GM12878 (cell line): ENCODE measurements at regions not wholly inside any gene's neighbourhood (a gene's known extent, or its start where the extent isn't known, plus 50 kb on each side); places are given as distances from the start of the nearest gene placed in this dataset.

ENCODE experiments used
- CTCF ChIP-seq, 3 experiments: IDR thresholded peaks in 2 of 3; conservative IDR thresholded peaks in 1 of 3; 2 replicates each; pipeline ENCODE4 v1.5.1; 2011; ENCODE audit warnings: low read depth in 3 of 3, low read length in 3 of 3, mild to moderate bottlenecking in 3 of 3, control low read depth in 2 of 3, moderate library complexity in 2 of 3, inconsistent platforms in 1 of 3, mixed read lengths in 1 of 3; ENCODE audit not compliant: control insufficient read depth in 2 of 3, insufficient read depth in 1 of 3; ENCODE audit errors: extremely low read depth in 1 of 3
- IRF5 ChIP-seq: fragments of 450-650 bp; IDR thresholded peaks from 2 replicates; pipeline ENCODE4 v1.6.1; 2017; ENCODE audit warnings: borderline replicate concordance
- JUNB ChIP-seq: IDR thresholded peaks from 2 replicates; pipeline ENCODE4 v1.6.1; 2016; ENCODE audit warnings: antibody characterized with exemption, mild to moderate bottlenecking
- POLR2A ChIP-seq: IDR thresholded peaks from 2 replicates; pipeline ENCODE4 v1.6.1; 2011; ENCODE audit warnings: low read depth, mild to moderate bottlenecking, low read length
- POLR2AphosphoS5 ChIP-seq: IDR thresholded peaks from 2 replicates; pipeline ENCODE4 v1.6.1; 2011; ENCODE audit warnings: mild to moderate bottlenecking, low read length, inconsistent platforms
- SMC3 ChIP-seq: IDR thresholded peaks from 2 replicates; pipeline ENCODE4 v1.6.1; 2011; ENCODE audit warnings: low read length, improper control_type of control experiment, borderline replicate concordance
- TCF12 ChIP-seq: IDR thresholded peaks from 2 replicates; pipeline ENCODE4 v1.6.1; 2011; ENCODE audit warnings: low read depth, mild to moderate bottlenecking, low read length
- ZNF274 ChIP-seq: IDR thresholded peaks from one replicate; pipeline ENCODE4 v1.8.0; 2011; ENCODE audit not compliant: insufficient read length, insufficient read depth

DNA sequence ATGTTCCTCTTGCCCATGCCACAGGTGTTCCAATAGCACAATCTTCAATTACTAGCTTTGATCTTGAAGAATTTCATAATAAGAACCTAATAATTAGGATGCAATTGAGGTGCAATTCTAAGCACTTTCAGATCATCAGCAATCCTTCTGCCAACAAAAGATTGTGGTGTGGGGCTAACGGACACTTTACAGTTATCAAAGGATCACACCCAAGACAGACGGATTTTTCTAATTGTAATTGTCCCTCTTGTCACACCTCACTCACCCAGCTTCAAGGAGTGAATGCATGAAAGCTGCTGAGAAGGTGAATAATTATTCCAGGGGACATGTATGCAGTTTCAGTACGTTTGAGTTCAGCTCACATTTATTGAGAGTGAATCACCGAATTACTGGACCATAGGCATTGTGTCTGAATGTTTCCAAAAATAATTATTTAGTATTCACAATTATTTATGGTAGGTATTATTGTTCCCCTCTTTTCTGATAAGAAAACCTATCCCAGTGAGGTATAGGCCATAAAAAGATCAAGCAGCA lies 438.5 kb upstream of the TRIB2 start:
- TF ChIP-seq SMC3 = no peak
- no peak for TF ChIP-seq POLR2A
- TF ChIP-seq ZNF274 = no peak
- no peak for TF ChIP-seq IRF5
- TF ChIP-seq CTCF (IDR thresholded peaks at IDR 0.05 in 2 of 3, conservative IDR thresholded peaks at IDR 0.05 in 1 of 3; ENCODE audit: control insufficient read depth in 2 of 3, extremely low read depth in 1 of 3, insufficient read depth in 1 of 3, low read depth in 3 of 3, low read length in 3 of 3) = no peak
- no peak for TF ChIP-seq JUNB
- no peak for TF ChIP-seq TCF12
- TF ChIP-seq POLR2AphosphoS5 = no peak
